H9 (cell line): ENCODE measurements at regions not wholly inside any gene's neighbourhood (a gene's known extent, or its start where the extent isn't known, plus 50 kb on each side); places are given as distances from the start of the nearest gene placed in this dataset.

Experiments used
- DNase-seq: peaks from one replicate; pipeline ENCODE4 v3.0.0-alpha.2; 2017
- H2AFZ ChIP-seq: one replicate; pipeline ENCODE4 v1.6.1; 2013; ENCODE audit warnings: mild to moderate bottlenecking, low read length, control low read depth, moderate library complexity
- H2AK5ac ChIP-seq: 2 replicates; pipeline ENCODE4 v1.6.1; 2013; ENCODE audit warnings: low read length, control low read depth, mixed read lengths; ENCODE audit not compliant: insufficient read length
- H2BK120ac ChIP-seq: one replicate; pipeline ENCODE4 v1.6.1; 2013; ENCODE audit warnings: low read depth, mild to moderate bottlenecking, low read length, control low read depth, inconsistent platforms; ENCODE audit not compliant: poor library complexity, severe bottlenecking
- H2BK12ac ChIP-seq: 2 replicates; pipeline ENCODE4 v1.6.1; 2013; ENCODE audit warnings: low read length, control low read depth, mixed read lengths, low read depth; ENCODE audit not compliant: insufficient read length
- H2BK15ac ChIP-seq: 2 replicates; pipeline ENCODE4 v1.6.1; 2013; ENCODE audit warnings: low read depth, low read length, control low read depth
- H2BK20ac ChIP-seq: one replicate; pipeline ENCODE4 v1.6.1; 2013; ENCODE audit warnings: low read depth, mild to moderate bottlenecking, low read length, control low read depth, inconsistent platforms; ENCODE audit not compliant: poor library complexity, severe bottlenecking
- H2BK5ac ChIP-seq: 2 replicates; pipeline ENCODE4 v1.6.1; 2013; ENCODE audit warnings: low read length, control low read depth, mixed read lengths; ENCODE audit not compliant: insufficient read length
- H3K14ac ChIP-seq: 2 replicates; pipeline ENCODE4 v1.6.1; 2013; ENCODE audit warnings: low read length, control low read depth; ENCODE audit not compliant: insufficient read depth
- H3K18ac ChIP-seq: 2 replicates; pipeline ENCODE4 v1.6.1; 2013; ENCODE audit warnings: low read depth, mild to moderate bottlenecking, mixed read lengths, low read length, control low read depth; ENCODE audit not compliant: insufficient read length
- H3K23ac ChIP-seq: 2 replicates; pipeline ENCODE4 v1.6.1; 2013; ENCODE audit warnings: low read length, control low read depth, mixed read lengths, low read depth; ENCODE audit not compliant: insufficient read length
- H3K23me2 ChIP-seq: 2 replicates; pipeline ENCODE4 v1.6.1; 2013; ENCODE audit warnings: low read depth, mild to moderate bottlenecking, mixed read lengths, low read length, control low read depth; ENCODE audit not compliant: insufficient read length, poor library complexity, severe bottlenecking
- H3K27ac ChIP-seq: 2 replicates; pipeline ENCODE4 v1.5.1; 2013; ENCODE audit warnings: low read length, control low read depth, mixed read lengths, low read depth; ENCODE audit not compliant: insufficient read length
- H3K27me3 ChIP-seq: 2 replicates; pipeline ENCODE4 v1.6.1; 2013; ENCODE audit warnings: low read length, control low read depth, inconsistent platforms; ENCODE audit not compliant: insufficient read depth
- H3K4ac ChIP-seq: 2 replicates; pipeline ENCODE4 v1.6.1; 2013; ENCODE audit warnings: low read depth, mild to moderate bottlenecking, control low read depth, inconsistent platforms, low read length, moderate library complexity
- H3K4me1 ChIP-seq: 2 replicates; pipeline ENCODE4 v1.6.1; 2013; ENCODE audit warnings: low read length, control low read depth, inconsistent platforms; ENCODE audit not compliant: insufficient read depth
- H3K4me2 ChIP-seq: 2 replicates; pipeline ENCODE4 v1.6.1; 2013; ENCODE audit warnings: low read length, control low read depth, mixed read lengths; ENCODE audit not compliant: insufficient read length, insufficient read depth
- H3K56ac ChIP-seq: 2 replicates; pipeline ENCODE4 v1.6.1; 2013; ENCODE audit warnings: low read depth, mild to moderate bottlenecking, mixed read lengths, low read length, control low read depth; ENCODE audit not compliant: insufficient read length
- H3K79me1 ChIP-seq: 2 replicates; pipeline ENCODE4 v1.6.1; 2013; ENCODE audit warnings: low read depth, mild to moderate bottlenecking, moderate library complexity, low read length, control low read depth, inconsistent platforms; ENCODE audit not compliant: insufficient read depth, poor library complexity, severe bottlenecking
- H3K79me2 ChIP-seq: 2 replicates; pipeline ENCODE4 v1.6.1; 2013; ENCODE audit warnings: low read length, control low read depth, inconsistent platforms; ENCODE audit not compliant: insufficient read depth
- H3K9ac ChIP-seq: 2 replicates; pipeline ENCODE4 v1.6.1; 2013; ENCODE audit warnings: low read length, control low read depth, mixed read lengths; ENCODE audit not compliant: insufficient read length; ENCODE audit errors: extremely low read depth
- H3K9me3 ChIP-seq: one replicate; pipeline ENCODE4 v1.6.1; 2013; ENCODE audit warnings: low read depth, low read length, inconsistent platforms; ENCODE audit not compliant: control insufficient read depth
- H3T11ph ChIP-seq: one replicate; pipeline ENCODE4 v1.6.1; 2013; ENCODE audit warnings: mild to moderate bottlenecking, low read length, control low read depth, inconsistent platforms
- H4K20me1 ChIP-seq: one replicate; pipeline ENCODE4 v1.6.1; 2013; ENCODE audit not compliant: control insufficient read depth, insufficient read length, insufficient read depth
- H4K5ac ChIP-seq: 2 replicates; pipeline ENCODE4 v1.6.1; 2013; ENCODE audit warnings: low read depth, mild to moderate bottlenecking, mixed read lengths, low read length, control low read depth; ENCODE audit not compliant: insufficient read length
- H4K8ac ChIP-seq: replicated peaks from 2 replicates; pipeline ENCODE4 v1.6.1; 2013; ENCODE audit warnings: low read length, control low read depth, mixed read lengths, low read depth; ENCODE audit not compliant: insufficient read length
- H4K91ac ChIP-seq: 2 replicates; pipeline ENCODE4 v1.6.1; 2013; ENCODE audit warnings: low read depth, mild to moderate bottlenecking, moderate library complexity, mixed read lengths, low read length, control low read depth; ENCODE audit not compliant: insufficient read length
- H3K27ac Mint-ChIP-seq, 3 experiments: 2 replicates in 2 of 3; 3 replicates in 1 of 3; pipeline ENCODE4 v1.8.0; 2020 to 2021; ENCODE audit warnings: mixed read lengths in 3 of 3, mild to moderate bottlenecking in 1 of 3, moderate library complexity in 1 of 3
- H3K27me3 Mint-ChIP-seq: 2 replicates; pipeline ENCODE4 v1.8.0; 2021; ENCODE audit warnings: low read depth, mild to moderate bottlenecking, moderate library complexity, mixed read lengths
- H3K36me3 Mint-ChIP-seq, 3 experiments: 2 replicates in 2 of 3; 3 replicates in 1 of 3; pipeline ENCODE4 v1.8.0; 2020 to 2021; ENCODE audit warnings: low read depth in 3 of 3, mixed read lengths in 3 of 3; ENCODE audit not compliant: insufficient read depth in 1 of 3
- H3K4me1 Mint-ChIP-seq, 2 experiments: 2 replicates each; pipeline ENCODE4 v1.8.0; 2020; ENCODE audit warnings: mixed read lengths in 2 of 2
- H3K4me3 Mint-ChIP-seq, 2 experiments: 2 replicates in 1 of 2; 3 replicates in 1 of 2; pipeline ENCODE4 v1.8.0; 2020 to 2021; ENCODE audit warnings: mild to moderate bottlenecking in 2 of 2, mixed read lengths in 2 of 2, moderate library complexity in 1 of 2
- H3K9me3 Mint-ChIP-seq, 2 experiments: 2 replicates in 1 of 2; 3 replicates in 1 of 2; pipeline ENCODE4 v1.8.0; 2020; ENCODE audit warnings: mild to moderate bottlenecking in 2 of 2, mixed read lengths in 2 of 2, moderate library complexity in 1 of 2
- WGBS: extraction: QIAGEN DNeasy Blood & Tissue Kit; methylation state at CpG from one replicate; pipeline ENCODE4 v1.1.7; 2013; ENCODE audit warnings: missing lambda C conversion rate, low lambda C conversion rate, mixed read lengths; ENCODE audit not compliant: insufficient read length; ENCODE audit errors: extremely low coverage; 5-methylcytosine and 5-hydroxymethylcytosine counted together
- TF ChIP-seq, protein P1 (sequence below): fragments of 200-600 bp; sonication (generic); conservative IDR thresholded peaks from 3 replicates; pipeline ENCODE4 v1.8.0; 2021; ENCODE audit warnings: antibody characterized with exemption, mild to moderate bottlenecking

DNA sequence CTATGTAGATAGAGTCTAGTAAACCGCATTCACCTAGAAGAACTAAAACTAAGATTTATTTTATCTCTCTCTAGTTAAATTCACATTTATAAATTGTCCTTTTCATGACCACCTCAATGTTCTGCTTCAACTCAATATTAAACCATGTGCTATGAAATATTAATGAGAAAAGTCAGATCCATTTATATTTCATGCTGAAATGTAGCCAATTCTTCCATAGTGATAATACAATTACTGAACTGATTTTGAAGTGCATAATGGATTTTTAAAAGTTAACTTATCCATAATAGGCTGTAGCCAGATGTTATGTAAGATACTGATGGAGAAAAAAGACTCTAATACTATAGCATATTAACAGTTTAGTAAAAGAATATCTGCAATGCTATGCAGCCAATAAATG, 479.7 kb upstream of the PCDH15 start:
- Histone ChIP-seq H3K18ac (no peak overlapping the region), H2AK5ac (no peak overlapping the region), H3K9me3 (no peaks in the 10 kb centered on the region), H2BK120ac (no peak overlapping the region), H4K91ac (no peak overlapping the region), H3K14ac (no peak overlapping the region), H3K79me2 (no peaks in the 10 kb centered on the region), H3K4me1 (no peaks in the 10 kb centered on the region), H3K4ac (no peak overlapping the region), H3K27me3 (no peaks in the 10 kb centered on the region), H2BK12ac (no peak overlapping the region), H4K20me1 (no peaks in the 10 kb centered on the region), H4K5ac (no peak overlapping the region), H4K8ac (no peak overlapping the region), H3K27ac (no peak overlapping the region), H2BK20ac (no peak overlapping the region), H2BK15ac (no peak overlapping the region), H3T11ph (no peak overlapping the region), H3K23me2 (no peaks in the 10 kb centered on the region), H2BK5ac (no peak overlapping the region), H3K4me2 (no peak overlapping the region), H3K23ac (no peak overlapping the region), H3K9ac (no peak overlapping the region), H3K79me1 (no peaks in the 10 kb centered on the region), H3K56ac (no peak overlapping the region), H2AFZ (no peak overlapping the region)
- H3K27ac Mint-ChIP-seq, result no peak overlapping the region
- WGBS, result no CpG with 5 or more reads among the region's 1 CpG
- H3K36me3 Mint-ChIP-seq, result no peaks in the 10 kb centered on the region; a peak in 1 of 7 replicates
- no peak for DNase-seq
- TF ChIP-seq, protein P1, sequence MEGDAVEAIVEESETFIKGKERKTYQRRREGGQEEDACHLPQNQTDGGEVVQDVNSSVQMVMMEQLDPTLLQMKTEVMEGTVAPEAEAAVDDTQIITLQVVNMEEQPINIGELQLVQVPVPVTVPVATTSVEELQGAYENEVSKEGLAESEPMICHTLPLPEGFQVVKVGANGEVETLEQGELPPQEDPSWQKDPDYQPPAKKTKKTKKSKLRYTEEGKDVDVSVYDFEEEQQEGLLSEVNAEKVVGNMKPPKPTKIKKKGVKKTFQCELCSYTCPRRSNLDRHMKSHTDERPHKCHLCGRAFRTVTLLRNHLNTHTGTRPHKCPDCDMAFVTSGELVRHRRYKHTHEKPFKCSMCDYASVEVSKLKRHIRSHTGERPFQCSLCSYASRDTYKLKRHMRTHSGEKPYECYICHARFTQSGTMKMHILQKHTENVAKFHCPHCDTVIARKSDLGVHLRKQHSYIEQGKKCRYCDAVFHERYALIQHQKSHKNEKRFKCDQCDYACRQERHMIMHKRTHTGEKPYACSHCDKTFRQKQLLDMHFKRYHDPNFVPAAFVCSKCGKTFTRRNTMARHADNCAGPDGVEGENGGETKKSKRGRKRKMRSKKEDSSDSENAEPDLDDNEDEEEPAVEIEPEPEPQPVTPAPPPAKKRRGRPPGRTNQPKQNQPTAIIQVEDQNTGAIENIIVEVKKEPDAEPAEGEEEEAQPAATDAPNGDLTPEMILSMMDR, result no peak
- no peaks in the 10 kb centered on the region for H3K27me3 Mint-ChIP-seq
- H3K4me3 Mint-ChIP-seq, result no peak overlapping the region
- H3K4me1 Mint-ChIP-seq, result no peaks in the 10 kb centered on the region
- peaks cover 0 to 7% of the 10 kb centered on the region in 2 experiments; a peak in 2 of 5 replicates for H3K9me3 Mint-ChIP-seq
